GM23338 (cell line): ENCODE measurements at regions not wholly inside any gene's neighbourhood (a gene's known extent, or its start where the extent isn't known, plus 50 kb on each side); places are given as distances from the start of the nearest gene placed in this dataset.
A peak's percentile ranks its signal among the peaks of the same experiment; 100 is the strongest.

Source experiments
- ATAC-seq: fragments of 200-7000 bp; cut with Tn5 transposase; 3 replicates; pipeline ENCODE4 v1.9.1; 2020
- DNase-seq: peaks from one replicate; pipeline ENCODE4 v3.0.0-alpha.2; 2015; ENCODE audit warnings: low spot score
- H2AFZ ChIP-seq: fragments of 200-600 bp; sonication (generic); 2 replicates; pipeline ENCODE4 v1.8.0; 2016; ENCODE audit warnings: antibody characterized with exemption, mild to moderate bottlenecking, moderate library complexity
- H3F3A ChIP-seq: fragments of 200-600 bp; sonication (generic); replicated peaks from 2 replicates; pipeline ENCODE4 v1.8.0; 2017; ENCODE audit warnings: antibody characterized with exemption, mixed run types, low read depth
- H3K27ac ChIP-seq: fragments of 200-600 bp; sonication (generic); 2 replicates; pipeline ENCODE4 v1.6.1; 2016; ENCODE audit warnings: low read depth
- H3K27me3 ChIP-seq: fragments of 200-600 bp; sonication (generic); 2 replicates; pipeline ENCODE4 v1.8.0; 2016; ENCODE audit warnings: mild to moderate bottlenecking, mixed run types, moderate library complexity; ENCODE audit not compliant: insufficient read depth
- H3K36me3 ChIP-seq: fragments of 200-600 bp; sonication (generic); 2 replicates; pipeline ENCODE4 v1.8.0; 2016; ENCODE audit warnings: mild to moderate bottlenecking; ENCODE audit not compliant: insufficient read depth
- H3K4me1 ChIP-seq: fragments of 200-600 bp; sonication (generic); 2 replicates; pipeline ENCODE4 v1.8.0; 2016; ENCODE audit warnings: mild to moderate bottlenecking, moderate library complexity; ENCODE audit not compliant: insufficient read depth
- H3K4me2 ChIP-seq: fragments of 200-600 bp; sonication (generic); 2 replicates; pipeline ENCODE4 v1.7.1; 2017; ENCODE audit warnings: mixed run types
- H3K4me3 ChIP-seq: fragments of 200-600 bp; sonication (generic); 2 replicates; pipeline ENCODE4 v1.6.1; 2016; ENCODE audit warnings: mixed run types
- H3K79me2 ChIP-seq: fragments of 200-600 bp; sonication (generic); replicated peaks from 2 replicates; pipeline ENCODE4 v1.8.0; 2017; ENCODE audit warnings: mild to moderate bottlenecking; ENCODE audit not compliant: insufficient read depth
- H3K9me2 ChIP-seq: fragments of 200-600 bp; sonication (generic); 2 replicates; pipeline ENCODE4 v1.8.0; 2017; ENCODE audit not compliant: insufficient read depth
- H4K20me1 ChIP-seq: fragments of 200-600 bp; sonication (generic); replicated peaks from 2 replicates; pipeline ENCODE4 v1.8.0; 2017; ENCODE audit warnings: mild to moderate bottlenecking; ENCODE audit not compliant: insufficient read depth
- H3K27ac Mint-ChIP-seq: 2 replicates; pipeline ENCODE4 v1.8.0; 2020; ENCODE audit warnings: inconsistent platforms, mild to moderate bottlenecking, moderate library complexity, mixed read lengths
- H3K27me3 Mint-ChIP-seq: 3 replicates; pipeline ENCODE4 v1.8.0; 2022; ENCODE audit warnings: low read depth, mild to moderate bottlenecking, moderate library complexity, mixed read lengths, inconsistent platforms; ENCODE audit not compliant: insufficient read depth, poor library complexity
- H3K36me3 Mint-ChIP-seq: 3 replicates; pipeline ENCODE4 v1.8.0; 2021; ENCODE audit warnings: low read depth, mild to moderate bottlenecking, inconsistent platforms, moderate library complexity, mixed read lengths
- H3K4me1 Mint-ChIP-seq: 3 replicates; pipeline ENCODE4 v1.8.0; 2020; ENCODE audit warnings: mild to moderate bottlenecking, inconsistent platforms, mixed read lengths
- H3K4me3 Mint-ChIP-seq: 3 replicates; pipeline ENCODE4 v1.8.0; 2021; ENCODE audit warnings: moderate library complexity, mild to moderate bottlenecking, inconsistent platforms, mixed read lengths
- H3K9me3 Mint-ChIP-seq: 3 replicates; pipeline ENCODE4 v1.8.0; 2020; ENCODE audit warnings: moderate library complexity, mild to moderate bottlenecking, inconsistent platforms, mixed read lengths
- CREB1 ChIP-seq: fragments of 250-450 bp; sonication (Bioruptor Pico); IDR thresholded peaks from 2 replicates; pipeline ENCODE4 v1.5.0; 2020; ENCODE audit warnings: low read depth, mild to moderate bottlenecking, moderate library complexity
- EZH2phosphoT487 ChIP-seq: fragments of 200-600 bp; sonication (generic); IDR thresholded peaks from one replicate; pipeline ENCODE4 v1.8.1; 2018; ENCODE audit warnings: antibody characterized with exemption; ENCODE audit not compliant: unreplicated experiment
- JUNB ChIP-seq: IDR thresholded peaks from one replicate; pipeline ENCODE4 v1.6.1; 2016; ENCODE audit warnings: antibody characterized with exemption; ENCODE audit not compliant: unreplicated experiment
- NANOG ChIP-seq: IDR thresholded peaks from 2 replicates; pipeline ENCODE4 v1.6.1; 2016; ENCODE audit warnings: antibody characterized with exemption, borderline replicate concordance
- POLR2AphosphoS5 ChIP-seq: IDR thresholded peaks from 2 replicates; pipeline ENCODE4 v1.6.1; 2016; ENCODE audit warnings: antibody characterized with exemption, low read depth
- ZNF114 ChIP-seq: fragments of 250-450 bp; sonication (Bioruptor Pico); IDR thresholded peaks from 2 replicates; pipeline ENCODE4 v1.5.0; 2020; ENCODE audit warnings: mild to moderate bottlenecking, moderate library complexity
- TF ChIP-seq, protein P1 (sequence below), 2 experiments: fragments of 200-600 bp in 1 of 2; sonication (generic) in 1 of 2; conservative IDR thresholded peaks; 2 replicates each; pipeline versions ENCODE4 v1.5.1 to v1.6.1; 2016 to 2017; ENCODE audit warnings: antibody characterized with exemption in 2 of 2, low read depth in 2 of 2, mild to moderate bottlenecking in 2 of 2, moderate library complexity in 1 of 2
- TF ChIP-seq, protein P2 (sequence below): IDR thresholded peaks from 2 replicates; pipeline ENCODE4 v1.6.1; 2016; ENCODE audit warnings: antibody characterized with exemption
- TF ChIP-seq, protein P3 (sequence below): IDR thresholded peaks from one replicate; pipeline ENCODE4 v1.6.1; 2018; ENCODE audit warnings: antibody characterized with exemption; ENCODE audit not compliant: unreplicated experiment

DNA sequence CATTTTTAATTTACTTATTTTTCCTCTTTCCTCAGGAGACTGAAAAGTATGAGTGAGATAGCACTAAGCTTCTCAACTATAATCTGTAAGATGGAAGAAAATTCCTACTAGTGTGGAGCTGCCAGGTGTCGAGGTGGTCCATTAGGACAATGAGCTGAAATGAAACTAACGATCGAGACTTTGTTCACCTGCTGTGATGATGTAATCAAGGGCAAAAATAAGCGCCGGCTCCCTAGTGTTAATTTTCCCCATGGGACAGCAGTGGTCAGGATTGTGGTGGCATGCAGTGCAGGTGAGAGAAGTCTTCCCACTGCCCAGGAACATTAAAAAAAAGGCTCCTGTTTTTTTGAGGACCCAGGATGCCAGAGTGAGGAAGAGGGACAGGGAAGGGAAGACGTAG, 859.1 kb upstream of the GCFC2 start (continued):
- TF ChIP-seq, protein P1, sequence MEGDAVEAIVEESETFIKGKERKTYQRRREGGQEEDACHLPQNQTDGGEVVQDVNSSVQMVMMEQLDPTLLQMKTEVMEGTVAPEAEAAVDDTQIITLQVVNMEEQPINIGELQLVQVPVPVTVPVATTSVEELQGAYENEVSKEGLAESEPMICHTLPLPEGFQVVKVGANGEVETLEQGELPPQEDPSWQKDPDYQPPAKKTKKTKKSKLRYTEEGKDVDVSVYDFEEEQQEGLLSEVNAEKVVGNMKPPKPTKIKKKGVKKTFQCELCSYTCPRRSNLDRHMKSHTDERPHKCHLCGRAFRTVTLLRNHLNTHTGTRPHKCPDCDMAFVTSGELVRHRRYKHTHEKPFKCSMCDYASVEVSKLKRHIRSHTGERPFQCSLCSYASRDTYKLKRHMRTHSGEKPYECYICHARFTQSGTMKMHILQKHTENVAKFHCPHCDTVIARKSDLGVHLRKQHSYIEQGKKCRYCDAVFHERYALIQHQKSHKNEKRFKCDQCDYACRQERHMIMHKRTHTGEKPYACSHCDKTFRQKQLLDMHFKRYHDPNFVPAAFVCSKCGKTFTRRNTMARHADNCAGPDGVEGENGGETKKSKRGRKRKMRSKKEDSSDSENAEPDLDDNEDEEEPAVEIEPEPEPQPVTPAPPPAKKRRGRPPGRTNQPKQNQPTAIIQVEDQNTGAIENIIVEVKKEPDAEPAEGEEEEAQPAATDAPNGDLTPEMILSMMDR (conservative IDR thresholded peaks at IDR 0.05; ENCODE audit: low read depth in 2 of 2): no peak
- TF ChIP-seq, protein P2, sequence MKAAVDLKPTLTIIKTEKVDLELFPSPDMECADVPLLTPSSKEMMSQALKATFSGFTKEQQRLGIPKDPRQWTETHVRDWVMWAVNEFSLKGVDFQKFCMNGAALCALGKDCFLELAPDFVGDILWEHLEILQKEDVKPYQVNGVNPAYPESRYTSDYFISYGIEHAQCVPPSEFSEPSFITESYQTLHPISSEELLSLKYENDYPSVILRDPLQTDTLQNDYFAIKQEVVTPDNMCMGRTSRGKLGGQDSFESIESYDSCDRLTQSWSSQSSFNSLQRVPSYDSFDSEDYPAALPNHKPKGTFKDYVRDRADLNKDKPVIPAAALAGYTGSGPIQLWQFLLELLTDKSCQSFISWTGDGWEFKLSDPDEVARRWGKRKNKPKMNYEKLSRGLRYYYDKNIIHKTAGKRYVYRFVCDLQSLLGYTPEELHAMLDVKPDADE: no peak
- TF ChIP-seq, protein P3, sequence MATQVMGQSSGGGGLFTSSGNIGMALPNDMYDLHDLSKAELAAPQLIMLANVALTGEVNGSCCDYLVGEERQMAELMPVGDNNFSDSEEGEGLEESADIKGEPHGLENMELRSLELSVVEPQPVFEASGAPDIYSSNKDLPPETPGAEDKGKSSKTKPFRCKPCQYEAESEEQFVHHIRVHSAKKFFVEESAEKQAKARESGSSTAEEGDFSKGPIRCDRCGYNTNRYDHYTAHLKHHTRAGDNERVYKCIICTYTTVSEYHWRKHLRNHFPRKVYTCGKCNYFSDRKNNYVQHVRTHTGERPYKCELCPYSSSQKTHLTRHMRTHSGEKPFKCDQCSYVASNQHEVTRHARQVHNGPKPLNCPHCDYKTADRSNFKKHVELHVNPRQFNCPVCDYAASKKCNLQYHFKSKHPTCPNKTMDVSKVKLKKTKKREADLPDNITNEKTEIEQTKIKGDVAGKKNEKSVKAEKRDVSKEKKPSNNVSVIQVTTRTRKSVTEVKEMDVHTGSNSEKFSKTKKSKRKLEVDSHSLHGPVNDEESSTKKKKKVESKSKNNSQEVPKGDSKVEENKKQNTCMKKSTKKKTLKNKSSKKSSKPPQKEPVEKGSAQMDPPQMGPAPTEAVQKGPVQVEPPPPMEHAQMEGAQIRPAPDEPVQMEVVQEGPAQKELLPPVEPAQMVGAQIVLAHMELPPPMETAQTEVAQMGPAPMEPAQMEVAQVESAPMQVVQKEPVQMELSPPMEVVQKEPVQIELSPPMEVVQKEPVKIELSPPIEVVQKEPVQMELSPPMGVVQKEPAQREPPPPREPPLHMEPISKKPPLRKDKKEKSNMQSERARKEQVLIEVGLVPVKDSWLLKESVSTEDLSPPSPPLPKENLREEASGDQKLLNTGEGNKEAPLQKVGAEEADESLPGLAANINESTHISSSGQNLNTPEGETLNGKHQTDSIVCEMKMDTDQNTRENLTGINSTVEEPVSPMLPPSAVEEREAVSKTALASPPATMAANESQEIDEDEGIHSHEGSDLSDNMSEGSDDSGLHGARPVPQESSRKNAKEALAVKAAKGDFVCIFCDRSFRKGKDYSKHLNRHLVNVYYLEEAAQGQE: no peak
- TF ChIP-seq CREB1 (CRISPR knock-in tag) (no peak), ZNF114 (no peak)

DNA sequence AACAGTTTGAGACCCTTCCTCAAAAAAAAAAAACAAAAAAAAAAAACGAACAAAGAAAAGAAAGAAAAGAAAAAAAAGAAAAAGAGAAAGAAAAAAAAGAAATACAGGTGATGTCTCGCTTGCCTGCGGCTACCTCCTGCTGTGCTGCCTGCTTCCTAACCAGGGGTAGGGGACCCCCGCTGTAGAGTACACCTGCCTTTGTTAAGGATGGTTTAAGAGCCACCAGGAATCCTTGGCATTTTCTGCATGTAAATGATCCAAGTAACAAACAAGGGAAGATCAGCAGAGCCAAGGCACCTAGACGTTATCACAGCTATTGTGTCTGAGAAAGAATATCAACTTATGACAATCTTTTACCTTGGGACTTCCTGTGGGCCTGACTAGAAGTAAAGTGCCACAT, 856.8 kb upstream of the GCFC2 start:
- Mint-ChIP-seq H3K4me3 (no peak overlapping the region), H3K27me3 (peaks cover 2% of the 10 kb centered on the region)

More for the DNA sequence above, 856.8 kb upstream of the GCFC2 start:
- TF ChIP-seq ZNF114 (no peak), NANOG (peak; percentile 59), JUNB (no peak), EZH2phosphoT487 (no peak), POLR2AphosphoS5 (0 out of 2 replicates have a peak, but pooled peaks have one; percentile 25)
- TF ChIP-seq, protein P1 (conservative IDR thresholded peaks at IDR 0.05; ENCODE audit: low read depth in 2 of 2): no peak
- TF ChIP-seq, protein P3: no peak
- Histone ChIP-seq H2AFZ (no peak overlapping the region), H3K4me1 (peaks cover 26% of the 10 kb centered on the region), H4K20me1 (no peaks in the 10 kb centered on the region), H3K4me3 (no peak overlapping the region), H3K4me2 (no peak overlapping the region), H3K27ac (no peak overlapping the region), H3K9me2 (no peaks in the 10 kb centered on the region), H3F3A (no peaks in the 10 kb centered on the region), H3K79me2 (no peaks in the 10 kb centered on the region), H3K27me3 (no peaks in the 10 kb centered on the region), H3K36me3 (no peaks in the 10 kb centered on the region; the same call in 1 of the 2 replicates)
- H3K27ac Mint-ChIP-seq: no peak overlapping the region
- H3K9me3 Mint-ChIP-seq: peaks cover 14% of the 10 kb centered on the region
- ATAC-seq (peak; percentile 38; the same call in 2 of the 3 replicates), DNase-seq (peak; percentile 72)
- H3K4me1 Mint-ChIP-seq: peaks cover 20% of the 10 kb centered on the region
- H3K36me3 Mint-ChIP-seq: peaks cover 20% of the 10 kb centered on the region
